DMS114 treated with DMSO at 0.1 percent for 48 hours (cell line): ENCODE measurements at regions not wholly inside any gene's neighbourhood (a gene's known extent, or its start where the extent isn't known, plus 50 kb on each side); places are given as distances from the start of the nearest gene placed in this dataset.
"Not testable (repeated sequence)": the region's sequence is repeated elsewhere in the genome, so short reads cannot be mapped to it uniquely, and the experiment has no call there.

Source experiments
- DNase-seq: peaks from one replicate; lab custom pipeline; 2025; ENCODE audit not compliant: unreplicated experiment; lab: John Stamatoyannopoulos, UW

GRCh38 chr6:71007298-71007697 lies 50.4 kb upstream of the B3GAT2 start:
- not testable (repeated sequence) for DNase-seq

GRCh38 chr6:71011871-71012371 lies 55.1 kb upstream of the B3GAT2 start:
- no peak for DNase-seq

- DNase-seq = peak; percentile 51
These were observed 56.1 kb upstream of the B3GAT2 start for GRCh38 chr6:71012866-71013469.

DNA sequence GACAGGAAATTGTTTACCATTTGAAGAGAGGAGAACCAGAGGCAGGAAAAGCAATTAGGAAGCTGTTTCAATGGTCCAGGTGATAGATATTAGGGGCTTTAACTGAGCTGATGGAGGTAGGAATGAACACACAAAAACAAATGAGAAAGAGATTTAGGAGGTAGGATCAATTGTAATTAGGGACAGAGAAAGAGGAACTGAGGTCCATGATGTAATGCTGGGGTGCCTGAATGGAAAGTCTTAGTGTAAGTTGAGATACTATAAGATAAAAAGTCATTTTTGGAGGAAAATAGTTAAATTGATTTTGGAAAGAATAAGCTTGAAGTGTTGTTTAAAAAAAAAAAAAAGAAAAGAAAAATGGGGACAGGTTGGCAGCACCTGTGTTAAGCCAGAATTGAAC lies 58.5 kb upstream of the B3GAT2 start:
- no peak for DNase-seq

GRCh38 chr6:71028236-71028876 lies 71.5 kb upstream of the B3GAT2 start:
- no peak for DNase-seq

DNA sequence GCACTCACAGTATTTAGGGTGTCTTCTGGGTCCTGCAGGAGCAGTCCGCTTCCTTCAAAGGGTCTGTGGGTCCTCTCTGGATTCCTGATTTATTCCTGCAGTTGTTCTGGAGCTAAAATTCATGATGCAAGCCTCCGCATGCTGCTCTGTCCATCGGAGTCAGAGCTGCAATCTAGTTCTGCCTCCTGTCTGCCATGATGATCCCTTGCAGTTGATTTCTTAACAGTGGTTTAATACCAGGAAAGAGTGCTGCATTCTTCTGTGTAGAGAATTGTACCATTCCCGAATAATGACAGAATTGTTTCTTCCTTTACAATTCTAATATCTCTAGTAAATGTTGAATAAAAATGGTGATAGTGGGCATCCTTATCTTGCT lies 72.0 kb upstream of the B3GAT2 start:
- no peak for DNase-seq

DNA sequence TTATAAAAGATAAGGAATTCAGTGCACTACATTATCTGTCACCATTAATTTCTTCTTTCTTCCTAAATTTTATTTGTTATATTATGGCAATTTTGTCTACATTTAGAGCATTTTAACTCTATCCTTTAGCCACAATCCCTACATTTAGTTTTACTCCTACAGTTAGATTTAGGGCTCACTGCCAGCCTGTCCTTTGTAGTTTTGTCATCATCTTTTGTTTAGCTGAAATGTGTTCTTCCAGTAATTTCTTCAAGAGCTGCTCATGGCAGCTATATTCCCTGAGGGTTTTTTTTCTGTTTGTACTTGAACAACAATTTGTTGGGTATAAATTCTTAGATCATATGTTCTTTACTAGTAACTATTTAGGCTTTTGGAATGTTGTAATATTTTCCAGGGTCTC lies 72.7 kb upstream of the B3GAT2 start:
- DNase-seq = no peak

- no peak for DNase-seq
These were observed 75.1 kb upstream of the B3GAT2 start for GRCh38 chr6:71031912-71032311.

DNA sequence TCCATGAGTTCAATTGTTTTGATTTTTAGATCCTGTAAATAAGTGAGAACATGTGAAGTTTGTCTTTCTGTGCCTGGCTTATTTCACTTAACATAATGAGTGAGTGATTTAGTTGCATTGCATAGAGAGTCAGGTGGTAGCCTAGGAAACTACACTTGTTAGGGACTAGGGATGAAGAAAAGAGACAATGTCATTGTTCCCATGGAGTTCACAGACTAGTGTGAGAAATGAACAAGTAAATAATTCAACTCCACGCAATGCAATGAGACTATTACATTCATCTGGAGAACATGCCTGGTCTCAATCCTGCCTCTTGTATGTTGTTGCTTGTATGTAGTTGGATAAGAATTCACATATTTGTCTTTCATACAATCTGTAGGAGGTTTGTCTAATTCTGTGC lies 76.3 kb upstream of the B3GAT2 start:
- no peak for DNase-seq

- no peak for DNase-seq
These were observed 77.0 kb upstream of the B3GAT2 start for GRCh38 chr6:71033890-71034289.

DNA sequence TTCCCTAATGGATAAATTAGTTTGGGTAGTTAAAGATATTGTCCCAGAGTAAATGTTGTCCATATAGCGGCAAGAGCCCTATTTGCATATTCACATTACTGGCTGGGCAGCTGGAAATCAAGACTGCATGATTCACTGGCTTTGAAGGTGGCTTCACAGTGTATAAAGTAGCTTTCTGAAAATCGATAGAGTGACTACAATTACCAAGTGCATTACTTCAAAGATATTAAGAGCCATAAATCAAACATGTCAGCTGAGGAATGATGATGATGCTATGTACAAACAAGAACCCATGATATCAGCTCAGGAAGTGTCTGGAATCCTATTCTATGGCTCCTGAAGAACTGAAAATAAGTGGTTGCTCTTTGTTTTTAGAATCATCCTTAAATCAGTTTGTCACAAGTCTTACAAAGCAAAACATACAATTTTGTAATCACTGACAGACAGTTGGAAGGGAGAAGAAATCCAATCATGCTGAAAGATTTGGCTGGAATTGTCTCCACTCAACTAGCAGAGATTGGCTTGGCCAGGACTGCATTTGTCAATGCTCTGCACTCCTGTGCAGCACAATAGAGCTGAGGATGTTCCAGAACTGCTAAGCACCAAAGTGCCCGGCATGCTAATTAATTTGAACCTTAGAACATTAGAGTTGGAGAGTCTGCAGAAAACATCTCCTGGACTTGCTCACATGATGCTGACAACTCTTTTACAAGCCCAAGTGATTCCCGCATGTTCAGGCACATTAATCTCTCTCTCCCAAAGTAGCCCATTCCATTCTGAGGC lies 77.9 kb upstream of the B3GAT2 start:
- DNase-seq = no peak

GRCh38 chr6:71035871-71036270 lies 79.0 kb upstream of the B3GAT2 start:
- no peak for DNase-seq

GRCh38 chr6:71038711-71039344 lies 82.0 kb upstream of the B3GAT2 start:
- no peak for DNase-seq

- DNase-seq = no peak
These were observed 83.2 kb upstream of the B3GAT2 start for GRCh38 chr6:71040043-71040442.

DNA sequence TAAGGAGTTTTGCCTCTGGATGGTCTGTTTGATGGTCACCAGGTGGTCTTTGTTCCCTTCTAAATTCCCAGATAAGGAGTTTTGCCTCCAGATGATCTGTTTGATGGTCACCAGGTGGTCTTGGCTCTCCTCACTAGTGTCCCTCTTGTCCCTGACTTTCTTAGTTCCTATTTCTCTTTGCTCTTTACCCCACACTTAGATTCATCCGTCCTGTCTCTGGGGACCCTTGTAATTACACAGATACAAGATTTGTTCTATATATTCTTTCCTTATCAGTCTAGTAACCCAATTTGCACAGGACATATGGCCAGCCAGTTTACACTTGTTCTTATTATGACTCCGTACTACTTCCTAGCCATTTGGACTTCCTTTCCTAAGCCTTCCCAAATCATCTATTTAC lies 84.0 kb upstream of the B3GAT2 start:
- DNase-seq = no peak

DNA sequence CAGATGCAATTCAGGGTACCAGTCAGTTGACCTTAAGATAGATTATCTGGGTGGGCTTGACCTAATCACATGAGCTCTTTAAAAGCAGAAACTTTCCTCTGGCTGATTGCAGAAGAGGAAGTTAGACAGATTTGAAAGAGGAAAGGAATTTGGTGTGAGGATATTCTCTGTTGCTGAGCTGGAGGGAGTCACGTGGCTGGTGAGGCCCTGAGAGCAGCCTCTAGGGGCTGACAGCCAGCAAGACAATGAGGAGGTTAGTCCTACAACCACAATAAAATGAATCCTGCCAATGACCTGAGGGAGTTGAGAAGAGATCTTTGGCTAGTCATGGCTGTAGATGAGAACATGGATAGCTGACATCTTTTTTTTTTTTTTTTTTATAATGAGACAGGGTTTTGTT lies 87.0 kb upstream of the B3GAT2 start:
- DNase-seq = no peak

GRCh38 chr6:71044753-71045152 lies 87.9 kb upstream of the B3GAT2 start:
- DNase-seq = no peak

- DNase-seq = no peak
These were observed 88.4 kb upstream of the B3GAT2 start for GRCh38 chr6:71045296-71045695.

DNA sequence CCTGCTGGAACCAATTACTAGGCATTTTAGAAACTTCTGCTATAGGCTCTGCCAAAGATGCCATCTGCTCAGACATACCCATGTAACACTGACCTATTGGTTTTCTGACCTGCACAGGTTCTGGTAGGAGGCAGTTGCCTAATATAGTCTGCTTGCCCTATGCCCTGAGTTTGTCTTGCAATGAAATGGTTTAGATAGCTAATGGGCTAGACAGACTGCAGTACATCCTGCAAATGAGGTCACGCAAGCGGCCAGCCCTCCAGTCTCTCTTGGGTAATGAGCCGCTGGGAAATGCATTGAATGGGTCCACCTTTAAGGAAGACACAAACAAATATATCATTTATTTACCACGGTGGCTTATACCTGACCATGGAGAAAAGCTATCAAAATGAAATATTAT lies 90.6 kb upstream of the B3GAT2 start:
- no peak for DNase-seq

DNA sequence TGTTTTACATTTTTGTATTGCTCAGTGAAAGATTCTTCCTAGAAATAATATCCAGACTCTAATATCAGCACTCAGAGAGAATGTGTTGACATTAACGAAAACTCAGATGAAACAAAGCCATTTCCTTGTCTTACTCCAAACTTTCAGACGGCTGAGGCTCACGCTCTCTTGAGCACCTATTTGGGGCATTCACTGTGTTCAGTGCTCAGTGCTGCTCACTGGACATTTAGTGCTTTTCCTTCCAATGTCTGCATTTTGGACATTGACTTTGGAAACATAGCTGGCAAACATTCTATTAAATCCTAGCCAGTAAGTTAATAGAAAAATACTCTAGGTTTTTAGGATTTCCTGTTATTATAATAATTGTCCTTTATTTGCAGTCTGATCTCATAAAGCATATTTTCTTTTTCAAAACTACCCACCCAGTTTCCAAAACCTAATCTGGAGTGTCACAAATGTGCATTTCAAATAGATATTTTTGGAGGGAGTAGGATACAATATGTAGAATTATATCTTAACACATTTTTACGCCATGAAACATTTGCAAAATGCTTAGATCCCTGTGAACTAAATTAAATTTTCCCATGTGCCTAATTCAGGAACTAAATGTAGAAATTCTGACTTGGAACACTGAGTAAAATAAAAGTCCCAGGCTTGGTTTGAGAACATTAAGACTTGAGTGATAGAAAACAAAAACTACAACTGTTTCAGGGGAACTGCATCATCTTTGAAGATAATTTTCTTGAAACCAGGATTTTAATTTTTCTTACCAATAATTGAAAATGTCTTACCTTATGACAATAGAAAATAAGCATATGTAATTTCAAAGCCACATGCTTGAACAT lies 91.7 kb upstream of the B3GAT2 start:
- no peak for DNase-seq
